ENCODE measurements at regions not wholly inside any gene's neighbourhood (a gene's known extent, or its start where the extent isn't known, plus 50 kb on each side); places are given as distances from the start of the nearest gene placed in this dataset.

- peak; percentile 17 to 70 (median 55) for DNase-seq
Observed at GRCh38 chr20:8073024-8073832, 53.7 kb upstream of the TMX4 start.

GRCh38 chr20:8074931-8075330 lies 55.4 kb upstream of the TMX4 start:
- DNase-seq: no peak

- no peak for DNase-seq
Observed at GRCh38 chr20:8076306-8077136, 55.5 kb upstream of the PLCB1 start.

GRCh38 chr20:8077137-8077466 lies 55.0 kb upstream of the PLCB1 start:
- DNase-seq: no peak

GRCh38 chr20:8078528-8078914 lies 53.5 kb upstream of the PLCB1 start:
- no peak for DNase-seq

- no peak for DNase-seq
Observed at GRCh38 chr20:8079976-8080375, 52.1 kb upstream of the PLCB1 start.

GRCh38 chr20:8082025-8082424 lies 50.0 kb upstream of the PLCB1 start:
- peak in 2 of 4 experiments; percentile 2 to 9 for DNase-seq

Measured in suppressor macrophage (primary cell).